HEK293T (cell line): ENCODE measurements at regions not wholly inside any gene's neighbourhood (a gene's known extent, or its start where the extent isn't known, plus 50 kb on each side); places are given as distances from the start of the nearest gene placed in this dataset.

Experiments
- ARNT ChIP-seq: fragments of 450-650 bp; IDR thresholded peaks from 2 replicates; pipeline ENCODE4 v1.6.1; 2017; ENCODE audit warnings: mild to moderate bottlenecking
- BHLHE40 ChIP-seq: fragments of 450-650 bp; IDR thresholded peaks from 2 replicates; pipeline ENCODE4 v1.6.1; 2016; ENCODE audit warnings: mild to moderate bottlenecking, moderate library complexity, borderline replicate concordance
- CTBP1 ChIP-seq: fragments of 450-650 bp; IDR thresholded peaks from 2 replicates; pipeline ENCODE4 v1.6.1; 2016; ENCODE audit warnings: borderline replicate concordance
- ELF4 ChIP-seq: fragments of 450-650 bp; IDR thresholded peaks from 2 replicates; pipeline ENCODE4 v1.6.1; 2017; ENCODE audit warnings: antibody characterized with exemption
- FOXK2 ChIP-seq: fragments of 450-650 bp; IDR thresholded peaks from 2 replicates; pipeline ENCODE4 v1.6.1; 2016; ENCODE audit warnings: mild to moderate bottlenecking
- FOXM1 ChIP-seq: fragments of 450-650 bp; IDR thresholded peaks from 2 replicates; pipeline ENCODE4 v1.6.1; 2017; ENCODE audit warnings: mild to moderate bottlenecking, borderline replicate concordance
- HDGF ChIP-seq: fragments of 450-650 bp; IDR thresholded peaks from 2 replicates; pipeline ENCODE4 v1.6.1; 2017; ENCODE audit warnings: antibody characterized with exemption, borderline replicate concordance
- LEF1 ChIP-seq: fragments of 450-650 bp; IDR thresholded peaks from 2 replicates; pipeline ENCODE4 v1.6.1; 2017; ENCODE audit warnings: mild to moderate bottlenecking, borderline replicate concordance
- SP1 ChIP-seq: fragments of 450-650 bp; IDR thresholded peaks from 2 replicates; pipeline ENCODE4 v1.6.1; 2017
- SUZ12 ChIP-seq: fragments of 450-650 bp; IDR thresholded peaks from 2 replicates; pipeline ENCODE4 v1.6.1; 2016; ENCODE audit warnings: mild to moderate bottlenecking
- TARDBP ChIP-seq: fragments of 450-650 bp; IDR thresholded peaks from 2 replicates; pipeline ENCODE4 v1.6.1; 2016

DNA sequence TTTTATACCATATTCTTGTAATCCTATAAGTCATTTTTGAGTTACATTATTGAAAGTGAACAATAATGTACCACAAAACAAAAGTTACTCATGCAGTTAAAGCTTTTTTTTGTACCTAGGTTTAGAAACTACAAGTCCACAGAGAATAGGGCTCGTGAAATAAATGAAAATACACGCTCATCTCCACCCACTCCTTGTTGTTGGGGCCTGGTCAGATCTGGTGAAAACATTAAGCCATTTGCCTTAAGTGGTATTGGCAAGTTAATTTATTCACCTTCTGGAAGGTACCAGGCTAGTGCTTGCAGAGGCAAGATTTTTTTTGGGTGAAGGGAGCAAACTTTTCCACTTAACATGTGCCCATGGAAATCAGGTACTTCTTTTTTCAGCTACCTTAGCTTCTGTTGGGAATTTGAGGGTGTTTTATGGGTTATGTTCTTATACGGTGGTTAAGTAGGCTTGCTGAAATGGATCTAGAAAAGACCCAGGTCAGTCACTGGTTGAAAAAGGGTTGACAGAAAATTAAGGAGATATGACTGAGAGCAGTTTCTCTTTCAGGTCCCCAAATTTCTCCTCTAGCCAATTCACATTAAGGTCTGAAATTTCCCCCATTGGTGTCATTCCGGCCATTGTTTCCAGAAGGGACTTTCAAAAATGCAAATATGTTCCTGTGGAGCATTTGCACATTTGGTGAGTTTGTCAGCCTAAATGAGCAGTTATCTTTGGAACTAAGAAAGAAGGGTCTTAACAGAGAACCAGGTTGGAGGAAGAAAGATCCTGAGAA lies 143.3 kb downstream of the KCNRG start:
- TF ChIP-seq TARDBP: no peak
- no peak for TF ChIP-seq SP1
- no peak for TF ChIP-seq FOXM1
- TF ChIP-seq FOXK2: no peak
- TF ChIP-seq HDGF: no peak
- TF ChIP-seq ELF4: no peak
- no peak for TF ChIP-seq LEF1
- TF ChIP-seq ARNT: no peak
- no peak for TF ChIP-seq SUZ12
- no peak for TF ChIP-seq BHLHE40
- TF ChIP-seq CTBP1: no peak
